ENCODE measurements at regions not wholly inside any gene's neighbourhood (a gene's known extent, or its start where the extent isn't known, plus 50 kb on each side); places are given as distances from the start of the nearest gene placed in this dataset.

DNA sequence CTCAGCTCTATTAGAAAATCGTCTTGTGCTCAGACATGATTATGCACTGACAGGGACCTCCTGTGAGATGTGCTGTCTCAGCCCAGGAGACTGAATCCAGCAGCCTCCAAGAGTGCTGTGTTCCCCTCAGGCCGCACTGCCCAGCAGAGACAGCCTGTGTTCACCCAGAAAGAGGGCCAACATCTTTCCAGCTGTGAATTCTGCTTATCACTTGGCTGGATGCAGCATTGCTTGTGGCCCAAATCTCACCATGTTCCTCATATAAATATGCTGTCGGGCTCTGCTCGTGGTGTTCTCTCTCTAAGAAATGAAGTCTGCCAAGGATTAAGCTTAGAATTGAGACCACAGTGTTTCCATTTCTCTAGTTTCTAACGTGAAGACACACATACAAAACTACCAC is 983.0 kb upstream of the WWC1 start:
- H3K4me2 ChIP-seq (ENCODE audit: low read length), result no peak overlapping the region
- H3K4me3 ChIP-seq (ENCODE audit: low read length), result no peak overlapping the region
- no peaks in the 10 kb centered on the region for H3K4me1 ChIP-seq (ENCODE audit: control insufficient read depth, insufficient read depth, low read length)
- H3K36me3 ChIP-seq (ENCODE audit: insufficient read depth, low read length), result no peaks in the 10 kb centered on the region
- peaks cover 4% of the 10 kb centered on the region for H3K9me3 ChIP-seq (replicated peaks; ENCODE audit: low read length)
- peaks cover 12% of the 10 kb centered on the region for H3K27me3 ChIP-seq (ENCODE audit: control insufficient read depth, insufficient read depth, low read length)
- no peak overlapping the region for H3K9ac ChIP-seq (ENCODE audit: low read depth, low read length)

DNA sequence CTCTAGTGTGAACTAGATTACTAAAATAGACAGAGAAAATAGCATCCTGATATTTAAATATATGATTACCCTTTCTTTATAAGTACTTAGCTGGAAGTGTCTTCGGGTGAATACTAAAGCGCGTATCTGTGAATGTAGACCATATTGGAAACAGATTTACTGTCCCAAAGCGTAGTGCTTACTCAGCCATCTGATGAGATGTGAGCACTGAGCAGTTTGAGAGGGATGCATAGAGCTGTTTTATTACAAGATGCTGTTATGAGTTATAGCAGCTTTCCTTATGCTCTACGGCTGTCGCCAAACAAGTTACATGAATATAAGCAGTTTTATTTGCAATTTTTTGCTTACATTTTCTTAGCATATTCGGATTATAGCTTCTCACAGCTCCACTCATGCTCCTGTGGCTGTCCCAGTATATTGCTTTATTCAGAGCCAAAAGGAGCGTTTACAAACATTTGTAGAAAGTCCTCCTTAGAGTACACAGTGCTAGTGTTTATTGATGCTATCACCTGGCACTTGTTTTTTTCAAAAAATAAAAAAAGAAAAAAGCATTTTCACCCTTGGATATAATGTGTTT is 981.4 kb upstream of the WWC1 start:
- no peak overlapping the region for H3K9ac ChIP-seq (ENCODE audit: low read depth, low read length)
- no peak overlapping the region for H3K4me2 ChIP-seq (ENCODE audit: low read length)
- H3K36me3 ChIP-seq (ENCODE audit: insufficient read depth, low read length), result no peaks in the 10 kb centered on the region
- H3K9me3 ChIP-seq (replicated peaks; ENCODE audit: low read length), result peaks cover 4% of the 10 kb centered on the region
- peaks cover 7% of the 10 kb centered on the region for H3K27me3 ChIP-seq (ENCODE audit: control insufficient read depth, insufficient read depth, low read length)
- no peaks in the 10 kb centered on the region for H3K4me1 ChIP-seq (ENCODE audit: control insufficient read depth, insufficient read depth, low read length)
- H3K4me3 ChIP-seq (ENCODE audit: low read length), result no peak overlapping the region

- Histone ChIP-seq H3K4me2 (ENCODE audit: low read length) (no peak overlapping the region), H3K4me3 (ENCODE audit: low read length) (no peak overlapping the region), H3K9ac (ENCODE audit: low read depth, low read length) (no peak overlapping the region), H3K27me3 (ENCODE audit: control insufficient read depth, insufficient read depth, low read length) (no peaks in the 10 kb centered on the region), H3K4me1 (ENCODE audit: control insufficient read depth, insufficient read depth, low read length) (no peaks in the 10 kb centered on the region), H3K9me3 (replicated peaks; ENCODE audit: low read length) (peaks cover 2% of the 10 kb centered on the region), H3K36me3 (ENCODE audit: insufficient read depth, low read length) (no peaks in the 10 kb centered on the region)
Observed at GRCh38 chr5:167311340-167311739, 980.1 kb upstream of the WWC1 start.

GRCh38 chr5:167312225-167312624 is 979.2 kb upstream of the WWC1 start:
- Histone ChIP-seq H3K27me3 (ENCODE audit: control insufficient read depth, insufficient read depth, low read length) (no peaks in the 10 kb centered on the region), H3K4me2 (ENCODE audit: low read length) (no peak overlapping the region), H3K4me1 (ENCODE audit: control insufficient read depth, insufficient read depth, low read length) (no peaks in the 10 kb centered on the region), H3K36me3 (ENCODE audit: insufficient read depth, low read length) (no peaks in the 10 kb centered on the region), H3K9ac (ENCODE audit: low read depth, low read length) (no peak overlapping the region), H3K9me3 (replicated peaks; ENCODE audit: low read length) (no peaks in the 10 kb centered on the region), H3K4me3 (ENCODE audit: low read length) (no peak overlapping the region)

DNA sequence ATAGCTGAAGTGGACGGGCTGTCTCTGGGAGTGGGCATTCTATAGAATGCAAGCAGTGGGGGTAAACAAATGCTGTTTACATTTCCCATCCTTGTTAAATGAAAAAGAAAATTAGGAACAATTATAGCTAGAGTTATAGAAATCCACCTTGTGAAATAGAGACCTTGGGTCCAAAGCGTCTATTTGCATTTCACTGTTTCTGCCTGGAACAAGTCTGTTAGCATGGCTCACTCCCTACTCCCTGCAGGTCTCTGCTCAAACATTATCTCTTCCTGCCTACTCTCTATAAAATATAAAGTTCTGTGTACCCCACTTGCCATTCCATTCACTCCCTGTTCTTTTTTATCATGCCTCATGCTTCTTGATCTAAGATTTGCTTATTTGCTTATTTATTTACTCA is 975.7 kb upstream of the WWC1 start:
- Histone ChIP-seq H3K9ac (ENCODE audit: low read depth, low read length) (no peak overlapping the region), H3K9me3 (replicated peaks; ENCODE audit: low read length) (no peaks in the 10 kb centered on the region), H3K4me2 (ENCODE audit: low read length) (no peak overlapping the region), H3K36me3 (ENCODE audit: insufficient read depth, low read length) (no peaks in the 10 kb centered on the region), H3K27me3 (ENCODE audit: control insufficient read depth, insufficient read depth, low read length) (no peaks in the 10 kb centered on the region), H3K4me3 (ENCODE audit: low read length) (no peak overlapping the region), H3K4me1 (ENCODE audit: control insufficient read depth, insufficient read depth, low read length) (no peaks in the 10 kb centered on the region)

GRCh38 chr5:167317884-167318283 is 973.6 kb upstream of the WWC1 start:
- Histone ChIP-seq H3K9me3 (replicated peaks; ENCODE audit: low read length) (no peaks in the 10 kb centered on the region), H3K4me1 (ENCODE audit: control insufficient read depth, insufficient read depth, low read length) (no peaks in the 10 kb centered on the region), H3K9ac (ENCODE audit: low read depth, low read length) (no peak overlapping the region), H3K4me2 (ENCODE audit: low read length) (no peak overlapping the region), H3K36me3 (ENCODE audit: insufficient read depth, low read length) (no peaks in the 10 kb centered on the region), H3K27me3 (ENCODE audit: control insufficient read depth, insufficient read depth, low read length) (no peaks in the 10 kb centered on the region), H3K4me3 (ENCODE audit: low read length) (no peak overlapping the region)

DNA sequence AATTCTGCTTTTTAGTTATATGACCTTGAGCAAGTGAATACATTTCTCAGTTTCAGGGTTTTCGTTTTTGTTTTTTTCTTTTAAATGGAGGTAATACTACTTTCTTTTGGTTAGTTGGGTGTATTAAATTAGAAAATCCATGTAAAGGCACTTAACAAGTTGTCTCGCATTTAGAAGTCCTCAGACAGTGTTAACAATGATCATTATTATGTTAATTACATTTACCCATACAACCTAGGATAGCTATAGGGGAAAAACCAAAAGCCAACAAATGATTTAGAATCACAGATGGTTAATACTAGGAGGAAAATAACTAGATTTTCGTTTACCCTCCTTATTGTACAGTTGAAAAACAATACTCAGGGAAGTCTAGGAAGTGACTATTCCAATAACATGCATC is 972.2 kb upstream of the WWC1 start:
- Histone ChIP-seq H3K9ac (ENCODE audit: low read depth, low read length) (no peak overlapping the region), H3K4me3 (ENCODE audit: low read length) (no peak overlapping the region), H3K4me2 (ENCODE audit: low read length) (no peak overlapping the region), H3K9me3 (replicated peaks; ENCODE audit: low read length) (no peaks in the 10 kb centered on the region), H3K36me3 (ENCODE audit: insufficient read depth, low read length) (no peaks in the 10 kb centered on the region), H3K27me3 (ENCODE audit: control insufficient read depth, insufficient read depth, low read length) (no peaks in the 10 kb centered on the region), H3K4me1 (ENCODE audit: control insufficient read depth, insufficient read depth, low read length) (no peaks in the 10 kb centered on the region)

DNA sequence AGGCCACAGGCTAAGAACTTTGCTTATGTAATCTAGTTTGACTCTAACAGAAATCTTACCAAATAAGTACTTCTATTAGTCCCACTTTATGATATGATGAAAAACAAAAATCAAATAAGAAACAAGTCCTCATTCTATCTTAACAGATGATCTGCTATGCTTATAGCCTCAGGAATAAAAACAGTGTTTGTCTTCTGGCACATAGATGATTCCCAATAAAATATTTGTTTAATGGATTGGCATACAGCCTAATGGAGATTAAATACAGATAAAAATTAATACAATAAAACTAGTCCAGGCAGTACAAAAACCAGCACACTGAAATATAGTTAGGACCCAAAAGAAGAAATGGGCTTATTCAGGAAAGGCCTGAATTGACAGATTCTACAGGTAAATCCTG is 971.4 kb upstream of the WWC1 start:
- H3K4me3 ChIP-seq (ENCODE audit: low read length), result no peak overlapping the region
- no peak overlapping the region for H3K4me2 ChIP-seq (ENCODE audit: low read length)
- no peaks in the 10 kb centered on the region for H3K4me1 ChIP-seq (ENCODE audit: control insufficient read depth, insufficient read depth, low read length)
- no peaks in the 10 kb centered on the region for H3K27me3 ChIP-seq (ENCODE audit: control insufficient read depth, insufficient read depth, low read length)
- no peaks in the 10 kb centered on the region for H3K9me3 ChIP-seq (replicated peaks; ENCODE audit: low read length)
- H3K36me3 ChIP-seq (ENCODE audit: insufficient read depth, low read length), result no peaks in the 10 kb centered on the region
- H3K9ac ChIP-seq (ENCODE audit: low read depth, low read length), result no peak overlapping the region

DNA sequence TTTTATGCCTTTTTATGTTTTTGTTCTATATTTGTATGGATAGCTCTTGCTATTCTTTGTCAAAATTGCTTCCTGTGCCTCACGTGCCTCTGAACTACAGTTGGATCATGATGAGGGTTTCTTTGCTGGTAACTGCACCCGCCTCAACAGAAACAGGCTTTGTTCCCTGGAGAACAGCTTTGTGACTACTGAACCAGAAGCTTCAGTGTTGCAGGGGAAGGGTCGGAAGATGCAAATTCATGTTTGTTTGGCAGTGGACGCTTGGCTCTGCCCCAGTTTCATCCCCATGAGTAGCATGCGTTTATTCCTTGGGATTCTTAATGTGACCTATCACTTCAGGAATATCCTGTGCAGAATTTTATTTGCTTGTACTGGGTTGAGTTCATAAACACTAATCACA is 959.1 kb upstream of the WWC1 start:
- no peak overlapping the region for H3K4me2 ChIP-seq (ENCODE audit: low read length)
- no peaks in the 10 kb centered on the region for H3K4me1 ChIP-seq (ENCODE audit: control insufficient read depth, insufficient read depth, low read length)
- no peaks in the 10 kb centered on the region for H3K36me3 ChIP-seq (ENCODE audit: insufficient read depth, low read length)
- H3K9me3 ChIP-seq (replicated peaks; ENCODE audit: low read length), result no peaks in the 10 kb centered on the region
- H3K9ac ChIP-seq (ENCODE audit: low read depth, low read length), result no peak overlapping the region
- no peak overlapping the region for H3K4me3 ChIP-seq (ENCODE audit: low read length)
- no peaks in the 10 kb centered on the region for H3K27me3 ChIP-seq (ENCODE audit: control insufficient read depth, insufficient read depth, low read length)

- H3K36me3 ChIP-seq (ENCODE audit: insufficient read depth, low read length), result no peaks in the 10 kb centered on the region
- no peak overlapping the region for H3K4me3 ChIP-seq (ENCODE audit: low read length)
- no peaks in the 10 kb centered on the region for H3K27me3 ChIP-seq (ENCODE audit: control insufficient read depth, insufficient read depth, low read length)
- no peak overlapping the region for H3K9ac ChIP-seq (ENCODE audit: low read depth, low read length)
- H3K4me1 ChIP-seq (ENCODE audit: control insufficient read depth, insufficient read depth, low read length), result no peaks in the 10 kb centered on the region
- H3K9me3 ChIP-seq (replicated peaks; ENCODE audit: low read length), result peaks cover 4% of the 10 kb centered on the region
- no peak overlapping the region for H3K4me2 ChIP-seq (ENCODE audit: low read length)
Observed at GRCh38 chr5:167336161-167336560, 955.3 kb upstream of the WWC1 start.

- no peak overlapping the region for H3K9ac ChIP-seq (ENCODE audit: low read depth, low read length)
- H3K4me1 ChIP-seq (ENCODE audit: control insufficient read depth, insufficient read depth, low read length), result no peaks in the 10 kb centered on the region
- peaks cover 4% of the 10 kb centered on the region for H3K9me3 ChIP-seq (replicated peaks; ENCODE audit: low read length)
- no peaks in the 10 kb centered on the region for H3K27me3 ChIP-seq (ENCODE audit: control insufficient read depth, insufficient read depth, low read length)
- no peak overlapping the region for H3K4me2 ChIP-seq (ENCODE audit: low read length)
- no peak overlapping the region for H3K4me3 ChIP-seq (ENCODE audit: low read length)
- H3K36me3 ChIP-seq (ENCODE audit: insufficient read depth, low read length), result no peaks in the 10 kb centered on the region
Observed at GRCh38 chr5:167339205-167339604, 952.2 kb upstream of the WWC1 start.

DNA sequence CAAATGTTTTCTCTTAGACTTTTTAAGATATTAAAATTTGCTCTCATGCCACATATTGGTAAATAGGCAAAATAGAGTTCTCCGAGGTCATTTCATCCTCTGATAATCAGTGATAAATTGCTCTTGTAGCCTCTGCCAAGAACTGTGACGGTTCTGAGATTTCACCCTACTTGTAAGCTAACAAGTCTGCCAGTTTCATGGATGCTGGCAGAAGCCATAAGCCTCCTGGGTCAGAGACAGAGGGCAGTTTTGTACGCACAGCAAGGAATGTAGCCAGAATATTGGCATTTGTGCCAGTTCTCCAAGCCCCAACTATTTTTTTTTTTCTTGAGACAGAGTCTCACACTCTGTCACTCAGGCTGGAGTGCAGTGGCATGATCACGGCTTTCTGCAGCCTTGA is 945.0 kb upstream of the WWC1 start:
- Histone ChIP-seq H3K27me3 (ENCODE audit: control insufficient read depth, insufficient read depth, low read length) (no peaks in the 10 kb centered on the region), H3K4me2 (ENCODE audit: low read length) (no peak overlapping the region), H3K9ac (ENCODE audit: low read depth, low read length) (no peak overlapping the region), H3K9me3 (replicated peaks; ENCODE audit: low read length) (no peaks in the 10 kb centered on the region), H3K36me3 (ENCODE audit: insufficient read depth, low read length) (no peaks in the 10 kb centered on the region), H3K4me1 (ENCODE audit: control insufficient read depth, insufficient read depth, low read length) (no peaks in the 10 kb centered on the region), H3K4me3 (ENCODE audit: low read length) (no peak overlapping the region)
